Muscle of arm (tissue), 1 donor: ENCODE measurements at regions not wholly inside any gene's neighbourhood (a gene's known extent, or its start where the extent isn't known, plus 50 kb on each side); places are given as distances from the start of the nearest gene placed in this dataset.

Experiments used
- DNase-seq: peaks from one replicate; pipeline ENCODE4 v3.0.0-alpha.2; 2013

- no peak for DNase-seq
These were observed 709.1 kb downstream of the CDH11 start for GRCh38 chr16:64412578-64413280.

DNA sequence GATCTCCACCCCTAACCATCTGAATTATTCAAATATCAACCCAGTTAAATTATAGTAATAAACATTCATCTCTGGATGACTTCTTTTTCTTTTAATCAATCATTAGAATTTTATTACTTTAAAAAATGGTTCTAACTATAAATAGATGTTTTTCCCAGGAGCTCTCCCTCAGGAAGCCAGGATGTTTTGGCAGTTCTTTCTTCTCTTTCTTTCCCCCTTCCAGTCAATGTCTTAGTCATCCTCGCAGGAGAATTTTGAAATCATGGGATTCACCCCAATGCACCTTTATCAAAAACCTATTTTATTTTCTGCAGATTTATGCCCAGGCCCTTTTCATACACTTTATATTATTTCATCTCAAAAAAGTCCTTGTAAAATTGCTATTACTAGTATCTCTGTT lies 711.6 kb downstream of the CDH11 start:
- no peak for DNase-seq

DNA sequence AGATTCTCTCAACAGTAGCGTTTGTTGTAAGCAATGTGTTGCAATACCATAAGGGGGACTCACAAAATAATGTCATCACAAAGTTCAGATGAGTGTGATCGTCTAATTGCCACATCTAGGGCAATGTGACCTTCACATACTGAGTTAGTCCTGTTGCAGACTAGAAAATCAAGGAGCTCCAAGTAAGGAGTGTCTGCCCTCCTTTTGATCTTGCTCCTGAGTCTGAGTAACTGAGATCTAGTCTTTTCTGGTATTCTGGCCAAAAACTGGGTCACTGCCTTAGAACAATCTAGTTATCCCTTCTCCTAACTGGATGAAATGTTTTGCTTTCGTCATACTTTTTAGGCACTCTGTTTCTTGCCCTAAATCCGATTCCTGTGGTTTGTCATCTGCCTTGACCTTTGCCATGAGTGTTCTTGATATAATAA lies 712.1 kb downstream of the CDH11 start:
- no peak for DNase-seq

DNA sequence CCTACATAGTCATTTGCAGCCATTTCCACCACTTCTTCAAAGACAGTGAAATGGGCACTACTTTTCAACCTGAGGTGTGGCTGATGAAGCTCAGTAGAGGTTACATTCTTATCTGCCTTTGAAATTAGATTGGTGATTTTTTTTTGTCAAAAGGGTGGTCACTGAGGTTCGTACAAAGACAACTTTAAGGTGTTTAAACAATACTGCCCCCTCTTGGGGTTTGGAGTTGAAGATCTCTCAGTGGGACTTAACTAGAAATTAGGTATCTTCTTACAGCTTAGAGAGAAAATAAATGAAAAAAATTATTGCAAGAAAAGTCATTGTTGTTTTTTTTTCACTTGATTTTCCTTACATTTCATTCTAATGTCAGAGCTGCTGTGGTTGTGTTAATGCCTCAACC lies 713.2 kb downstream of the CDH11 start:
- no peak for DNase-seq

DNA sequence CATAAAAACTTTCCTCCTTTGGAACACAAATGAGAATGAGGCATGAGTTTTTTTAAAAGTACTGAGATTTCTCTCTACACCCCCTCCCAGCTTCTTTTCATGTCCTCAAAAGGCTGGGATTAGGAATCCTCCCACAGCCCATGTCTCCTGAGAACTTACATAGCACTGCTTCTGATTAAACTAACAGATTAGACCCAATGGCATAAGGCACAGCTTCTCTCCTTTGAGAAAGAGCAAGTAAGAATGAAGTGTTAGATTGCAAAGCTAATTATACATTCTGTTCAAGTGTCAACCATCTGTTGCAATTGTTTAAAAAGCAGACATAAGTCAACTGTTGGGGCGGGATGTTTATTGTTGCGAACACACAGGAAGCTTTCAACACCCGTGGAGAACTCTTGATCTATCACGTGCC lies 715.1 kb downstream of the CDH11 start:
- DNase-seq, result no peak

- no peak for DNase-seq
These were observed 718.5 kb downstream of the CDH11 start for GRCh38 chr16:64403352-64403751.

- DNase-seq, result no peak
These were observed 723.1 kb downstream of the CDH11 start for GRCh38 chr16:64398793-64399192.

DNA sequence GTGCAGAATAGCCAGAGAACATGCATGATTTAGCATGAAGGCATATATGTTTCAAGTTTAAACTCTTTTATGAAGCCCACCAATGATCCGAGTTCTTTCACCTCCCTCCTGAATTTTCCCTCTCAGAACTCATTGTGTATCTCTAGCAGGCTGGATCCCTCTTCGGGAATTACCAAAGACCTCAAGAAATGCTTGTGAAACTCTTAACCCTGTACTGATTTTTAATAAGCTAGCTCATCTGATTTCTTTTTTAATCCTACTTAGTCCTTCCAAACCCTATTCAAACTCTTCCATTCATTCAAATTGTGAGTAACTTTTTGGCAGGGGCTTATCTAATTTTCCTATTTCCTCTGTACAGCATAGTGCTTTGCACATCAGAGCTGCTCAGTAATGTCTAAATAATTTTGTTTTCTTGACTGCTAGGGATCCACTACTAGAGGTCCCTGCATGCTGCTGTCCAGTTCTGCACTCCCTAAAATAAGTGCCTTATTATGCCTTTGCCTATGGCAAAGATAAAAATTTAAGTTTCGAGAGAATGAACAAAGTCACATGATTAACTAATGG lies 723.8 kb downstream of the CDH11 start:
- no peak for DNase-seq

DNA sequence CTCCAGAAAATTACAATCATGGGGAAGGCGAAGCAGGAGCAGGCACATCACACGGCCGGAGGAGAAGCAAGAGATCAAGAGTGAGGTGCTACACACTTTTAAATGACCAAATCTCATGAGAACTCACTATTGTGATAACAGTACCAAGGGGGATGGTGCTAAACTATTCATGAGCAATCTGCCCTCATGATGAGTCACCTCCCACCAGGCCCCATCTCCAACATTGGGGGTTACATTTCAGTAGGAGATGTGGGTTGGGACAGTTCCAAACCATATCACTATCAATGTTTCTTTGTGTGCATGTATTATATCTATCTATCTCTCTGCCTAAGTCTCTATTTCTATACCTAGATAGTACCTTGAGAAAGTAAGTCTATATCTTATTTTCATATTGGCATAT lies 724.8 kb downstream of the CDH11 start:
- DNase-seq, result no peak

- no peak for DNase-seq
These were observed 727.8 kb downstream of the CDH11 start for GRCh38 chr16:64394061-64394460.

- DNase-seq, result no peak
These were observed 729.4 kb downstream of the CDH11 start for GRCh38 chr16:64392456-64392855.

- DNase-seq, result no peak
These were observed 730.7 kb downstream of the CDH11 start for GRCh38 chr16:64391063-64391600.

- no peak for DNase-seq
These were observed 731.8 kb downstream of the CDH11 start for GRCh38 chr16:64390102-64390501.

DNA sequence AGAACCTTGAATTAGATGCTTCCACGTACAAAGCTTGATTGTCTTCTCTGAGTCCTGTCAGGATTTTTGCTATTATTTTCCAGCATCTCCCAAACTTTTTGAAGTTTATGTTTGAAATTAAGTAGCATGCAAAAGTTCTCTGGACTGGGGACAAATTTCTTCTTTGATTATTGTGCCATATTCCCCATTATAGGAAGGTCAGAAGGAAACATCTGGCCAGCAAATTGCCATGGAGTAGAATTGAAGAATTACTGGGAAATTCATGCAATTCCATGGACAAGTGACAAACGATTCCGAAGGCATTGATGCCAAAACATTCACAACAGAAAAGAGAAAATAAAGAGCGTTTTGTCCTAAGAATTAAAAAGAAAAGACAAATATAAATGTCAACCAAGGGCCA lies 737.2 kb downstream of the CDH11 start:
- DNase-seq, result no peak

- DNase-seq, result no peak
These were observed 739.9 kb downstream of the CDH11 start for GRCh38 chr16:64381979-64382378.

GRCh38 chr16:64380751-64381150 lies 741.1 kb downstream of the CDH11 start:
- no peak for DNase-seq

DNA sequence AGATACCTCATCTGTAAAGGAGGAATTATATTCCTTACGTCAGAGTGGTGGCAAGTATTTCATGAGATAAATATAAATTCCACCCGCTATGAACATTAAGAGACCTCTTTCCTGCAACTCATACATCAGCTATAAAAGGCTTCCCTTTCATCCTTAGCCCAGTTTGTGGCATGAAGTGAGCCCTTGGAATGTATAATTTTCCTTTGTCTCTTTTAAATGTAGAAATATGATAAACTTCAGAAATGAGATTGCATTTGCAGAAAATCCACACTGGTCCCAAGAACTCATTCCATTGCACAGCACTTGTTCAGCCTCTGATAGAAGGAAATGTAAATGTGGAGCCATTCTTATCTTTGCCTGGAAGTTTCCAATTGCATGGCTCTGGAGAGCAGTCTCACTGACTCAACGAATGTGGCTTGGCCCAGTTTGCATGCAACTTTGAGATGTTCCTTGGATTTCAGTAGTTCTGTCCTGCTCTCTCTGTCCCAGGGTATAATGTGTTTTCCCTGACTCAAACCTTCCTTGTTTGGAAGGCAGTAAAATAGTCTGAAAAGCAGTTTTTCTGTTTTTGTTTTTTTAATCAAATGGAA lies 746.4 kb downstream of the CDH11 start:
- DNase-seq, result no peak

DNA sequence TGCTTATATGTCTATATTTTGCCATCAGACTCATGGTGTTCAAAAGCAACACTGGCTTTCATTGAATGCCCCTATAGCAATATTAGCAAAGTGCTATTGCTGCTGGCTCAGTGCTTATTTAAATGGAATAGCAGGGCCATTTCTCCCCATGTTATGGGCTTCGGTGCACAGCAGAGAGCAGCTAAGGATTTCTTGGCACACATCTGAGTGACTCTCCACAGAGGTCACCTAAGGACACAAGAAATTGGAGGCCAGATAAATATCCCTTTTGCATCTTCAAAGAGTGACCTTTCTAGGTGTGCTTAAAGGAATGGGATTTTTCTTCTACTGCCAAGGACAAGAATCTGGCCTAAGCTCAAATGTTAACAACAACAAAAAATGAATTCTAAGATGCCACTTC lies 751.8 kb downstream of the CDH11 start:
- DNase-seq, result no peak

- DNase-seq, result no peak
These were observed 756.4 kb downstream of the CDH11 start for GRCh38 chr16:64365448-64365931.

DNA sequence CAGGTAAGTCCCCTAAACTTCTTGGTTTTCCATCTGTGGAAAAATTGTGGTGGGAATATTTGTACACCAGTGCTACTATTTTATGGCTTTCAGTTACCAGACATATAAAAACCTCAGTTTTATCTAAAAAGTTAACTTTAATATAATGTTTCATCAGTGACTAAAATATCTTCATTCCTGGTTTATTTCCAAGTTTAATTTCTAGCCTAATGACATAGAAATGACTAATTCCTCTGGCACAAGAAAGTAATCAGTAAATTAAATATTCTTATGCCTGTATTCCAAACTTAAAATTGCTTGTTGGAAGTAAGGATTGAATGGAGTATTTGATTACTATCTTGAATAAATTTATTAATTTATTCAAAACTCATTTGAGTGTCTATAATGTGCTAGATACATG lies 757.0 kb downstream of the CDH11 start:
- DNase-seq, result no peak

DNA sequence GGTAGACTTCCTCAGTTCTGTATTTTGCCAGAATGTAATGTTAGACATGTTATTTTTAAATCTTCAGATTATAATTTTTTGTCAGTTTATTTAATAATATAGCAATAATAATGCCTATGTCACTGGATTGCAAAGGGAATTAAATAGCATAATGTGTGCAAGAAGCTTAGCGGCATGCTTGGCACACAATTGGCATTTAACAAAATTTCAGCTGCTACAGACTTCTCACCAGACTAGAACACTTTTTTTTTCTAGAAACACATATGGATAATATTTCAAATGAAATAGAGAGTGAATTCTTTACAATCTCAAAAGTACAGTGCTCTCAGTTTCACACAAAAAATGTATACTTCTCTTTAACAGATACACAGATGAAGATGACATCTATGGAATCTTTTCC lies 757.4 kb downstream of the CDH11 start:
- no peak for DNase-seq

DNA sequence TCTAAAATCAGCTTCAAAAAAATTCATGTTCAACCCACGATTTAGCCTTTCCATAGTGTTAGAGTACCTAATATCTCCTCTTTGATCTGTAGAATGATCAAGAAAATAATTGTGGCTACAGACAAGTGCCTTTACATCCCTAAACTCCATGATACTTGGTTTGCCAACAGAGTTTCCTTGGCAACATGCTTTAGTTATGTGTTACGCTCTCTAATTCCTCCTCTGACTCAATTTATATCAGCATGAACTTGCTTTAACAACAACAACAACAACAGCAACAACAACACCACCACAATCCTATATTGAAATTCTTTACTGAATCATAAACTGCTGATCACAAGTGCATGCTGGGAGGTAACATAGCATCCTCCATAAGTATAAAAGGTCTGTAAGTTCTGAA lies 757.8 kb downstream of the CDH11 start:
- DNase-seq, result no peak

- DNase-seq, result no peak
These were observed 758.8 kb downstream of the CDH11 start for GRCh38 chr16:64363039-64363438.
